Progenitor cell of endocrine pancreas (in vitro differentiated cells): ENCODE measurements at regions not wholly inside any gene's neighbourhood (a gene's known extent, or its start where the extent isn't known, plus 50 kb on each side); places are given as distances from the start of the nearest gene placed in this dataset.

Experiments
- DNase-seq: peaks from one replicate; pipeline ENCODE4 v3.0.0; 2021; ENCODE audit warnings: low spot score; ENCODE audit not compliant: unreplicated experiment
- H3K27ac Mint-ChIP-seq: 2 replicates; pipeline ENCODE4 v1.8.0; 2021; ENCODE audit warnings: mild to moderate bottlenecking, moderate library complexity, mixed read lengths
- H3K27me3 Mint-ChIP-seq: 2 replicates; pipeline ENCODE4 v1.8.0; 2021; ENCODE audit warnings: mixed read lengths
- H3K36me3 Mint-ChIP-seq: 2 replicates; pipeline ENCODE4 v1.8.0; 2022; ENCODE audit warnings: mixed read lengths; ENCODE audit not compliant: insufficient read depth
- H3K4me1 Mint-ChIP-seq: 2 replicates; pipeline ENCODE4 v1.8.0; 2021; ENCODE audit warnings: low read depth, mixed read lengths
- H3K4me3 Mint-ChIP-seq: 2 replicates; pipeline ENCODE4 v1.8.0; 2021; ENCODE audit warnings: low read depth, mild to moderate bottlenecking, moderate library complexity, mixed read lengths
- H3K9me3 Mint-ChIP-seq: 2 replicates; pipeline ENCODE4 v1.8.0; 2021; ENCODE audit warnings: low read depth, mixed read lengths
- CTCF ChIP-seq: fragments of 200-600 bp; sonication (generic); IDR thresholded peaks from one replicate; pipeline ENCODE4 v1.5.0; 2021; ENCODE audit warnings: antibody characterized with exemption, mild to moderate bottlenecking; ENCODE audit not compliant: unreplicated experiment

GRCh38 chrX:150200361-150200760 is 162.8 kb upstream of the MAMLD1 start:
- no peak for DNase-seq
- no peak for TF ChIP-seq CTCF
- Mint-ChIP-seq H3K36me3 (no peaks in the 10 kb centered on the region), H3K4me1 (no peaks in the 10 kb centered on the region), H3K27ac (no peak overlapping the region), H3K27me3 (no peaks in the 10 kb centered on the region), H3K4me3 (no peak overlapping the region), H3K9me3 (peaks cover 9% of the 10 kb centered on the region)

- Mint-ChIP-seq H3K9me3 (peaks cover 10% of the 10 kb centered on the region), H3K27ac (no peak overlapping the region), H3K27me3 (no peaks in the 10 kb centered on the region), H3K4me1 (no peaks in the 10 kb centered on the region), H3K36me3 (no peaks in the 10 kb centered on the region), H3K4me3 (no peak overlapping the region)
- TF ChIP-seq CTCF = no peak
- no peak for DNase-seq
Measured at GRCh38 chrX:150200820-150201287, 162.3 kb upstream of the MAMLD1 start.

- no peak for TF ChIP-seq CTCF
- Mint-ChIP-seq H3K9me3 (peaks cover 10% of the 10 kb centered on the region), H3K4me3 (no peak overlapping the region), H3K27me3 (no peaks in the 10 kb centered on the region), H3K27ac (no peak overlapping the region), H3K36me3 (no peaks in the 10 kb centered on the region), H3K4me1 (no peaks in the 10 kb centered on the region)
- no peak for DNase-seq
Measured at GRCh38 chrX:150201391-150201790, 161.7 kb upstream of the MAMLD1 start.

GRCh38 chrX:150201841-150202240 is 161.3 kb upstream of the MAMLD1 start:
- peaks cover 10% of the 10 kb centered on the region for H3K9me3 Mint-ChIP-seq
- TF ChIP-seq CTCF = no peak
- no peaks in the 10 kb centered on the region for H3K27me3 Mint-ChIP-seq
- no peaks in the 10 kb centered on the region for H3K4me1 Mint-ChIP-seq
- DNase-seq = no peak
- no peaks in the 10 kb centered on the region for H3K36me3 Mint-ChIP-seq
- no peak overlapping the region for H3K27ac Mint-ChIP-seq
- H3K4me3 Mint-ChIP-seq = no peak overlapping the region

- no peak for DNase-seq
- Mint-ChIP-seq H3K4me3 (no peak overlapping the region), H3K36me3 (no peaks in the 10 kb centered on the region), H3K27me3 (no peaks in the 10 kb centered on the region), H3K27ac (no peak overlapping the region), H3K9me3 (peaks cover 10% of the 10 kb centered on the region), H3K4me1 (peaks cover 1% of the 10 kb centered on the region)
- no peak for TF ChIP-seq CTCF
Measured at GRCh38 chrX:150202641-150203247, 160.4 kb upstream of the MAMLD1 start.
